GM19372 (cell line): ENCODE measurements at regions not wholly inside any gene's neighbourhood (a gene's known extent, or its start where the extent isn't known, plus 50 kb on each side); places are given as distances from the start of the nearest gene placed in this dataset.
"Not testable (repeated sequence)": the region's sequence is repeated elsewhere in the genome, so short reads cannot be mapped to it uniquely, and the experiment has no call there.

Experiments
- ATAC-seq: cut with Tn5 transposase; IDR thresholded peaks from one replicate; pipeline ENCODE4 v1.9.1; 2021; ENCODE audit warnings: mild to moderate bottlenecking, low read depth, moderate library complexity; ENCODE audit not compliant: unreplicated experiment

DNA sequence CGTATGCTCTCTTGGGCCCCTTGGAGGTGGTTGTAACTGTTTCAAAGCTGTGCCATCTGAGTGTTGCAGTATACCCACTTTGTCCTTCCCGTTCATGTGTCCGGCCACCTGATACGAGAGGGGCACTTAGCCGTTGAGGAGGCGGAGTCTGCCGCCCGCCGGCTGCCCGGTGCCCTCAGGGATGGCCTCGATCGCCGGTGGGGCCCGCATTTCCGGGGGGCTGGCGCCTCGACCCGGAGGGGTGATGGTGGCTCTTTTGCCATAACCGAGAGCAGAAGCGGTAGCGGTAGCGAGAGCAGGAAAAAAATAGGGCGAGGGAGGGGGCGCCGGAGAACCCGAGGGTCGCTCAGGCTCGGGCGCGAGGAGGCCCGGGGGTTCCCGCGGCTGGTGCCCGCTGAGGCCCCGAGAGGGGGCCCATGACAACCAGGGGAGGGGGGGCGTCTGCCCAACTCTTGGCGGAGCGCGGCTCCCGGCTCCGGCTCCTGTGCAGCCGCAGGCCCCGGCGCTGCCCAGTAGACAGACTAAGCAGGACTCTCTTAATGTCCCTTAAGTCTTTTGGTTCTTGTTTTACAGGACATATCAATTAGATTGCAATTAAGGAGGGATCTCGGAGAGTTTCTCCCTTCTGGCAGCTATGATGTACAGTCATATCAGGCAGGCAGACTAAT, 342.7 kb upstream of the SGCG start:
- no peak for ATAC-seq

DNA sequence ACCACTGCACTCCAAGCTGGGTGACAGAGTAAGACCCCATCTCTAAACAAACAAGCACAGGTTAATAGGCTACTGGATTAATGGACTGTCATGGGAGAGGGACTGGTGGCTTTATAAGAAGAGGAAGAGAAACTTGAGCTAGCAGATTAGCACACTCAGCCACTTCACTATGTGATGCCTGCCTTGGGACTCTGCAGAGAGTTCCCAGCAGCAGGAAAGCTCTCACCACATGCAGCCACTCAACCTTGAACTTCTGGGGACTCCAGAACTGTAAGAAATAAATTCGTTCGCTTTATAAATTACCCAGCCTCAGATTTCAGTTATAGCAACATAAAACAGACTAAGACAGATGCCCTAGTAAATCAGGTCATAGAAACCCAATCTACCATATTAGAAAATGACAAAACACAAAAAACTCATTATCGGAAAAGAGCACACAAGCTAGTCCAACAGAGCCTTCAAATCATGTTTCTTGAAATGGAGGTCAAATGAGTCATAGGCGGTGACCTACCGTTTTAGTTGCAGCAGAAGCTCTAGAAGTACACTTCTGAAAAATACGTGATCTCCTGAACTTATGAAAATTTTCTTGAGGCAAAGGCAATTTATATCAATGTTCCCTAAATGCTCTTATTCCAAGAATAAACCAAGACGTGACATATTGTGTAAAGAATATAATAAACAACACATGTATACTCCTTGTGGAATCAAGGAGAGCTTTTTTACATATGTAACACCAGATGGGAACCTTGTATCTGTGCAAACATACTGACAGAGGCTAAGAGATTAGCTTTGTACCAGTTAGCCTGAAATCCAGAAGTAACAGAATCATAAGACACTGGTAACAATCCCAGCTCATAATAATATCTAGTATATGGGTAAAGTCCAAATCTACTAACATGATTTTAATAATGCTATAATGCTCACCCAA, 340.9 kb upstream of the SGCG start:
- no peak for ATAC-seq

DNA sequence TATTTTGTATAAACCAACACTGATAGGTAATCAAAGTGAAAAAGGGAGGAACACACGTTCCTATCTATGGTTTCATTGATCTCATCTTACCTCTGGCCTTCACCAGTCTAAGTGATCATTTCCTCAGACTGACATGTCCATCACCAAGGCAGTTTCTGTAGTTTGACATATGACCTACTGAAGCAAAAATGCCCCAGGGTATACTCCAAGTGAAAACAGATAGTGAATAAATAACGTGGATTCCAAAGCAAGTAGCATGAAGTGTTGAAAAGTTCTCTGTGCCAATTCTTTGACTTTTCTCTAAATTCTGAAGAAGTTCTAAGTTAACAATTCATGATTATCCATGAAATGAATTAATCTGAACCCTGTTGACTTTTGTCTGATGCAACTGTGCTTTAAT, 334.2 kb upstream of the SGCG start:
- no peak for ATAC-seq

DNA sequence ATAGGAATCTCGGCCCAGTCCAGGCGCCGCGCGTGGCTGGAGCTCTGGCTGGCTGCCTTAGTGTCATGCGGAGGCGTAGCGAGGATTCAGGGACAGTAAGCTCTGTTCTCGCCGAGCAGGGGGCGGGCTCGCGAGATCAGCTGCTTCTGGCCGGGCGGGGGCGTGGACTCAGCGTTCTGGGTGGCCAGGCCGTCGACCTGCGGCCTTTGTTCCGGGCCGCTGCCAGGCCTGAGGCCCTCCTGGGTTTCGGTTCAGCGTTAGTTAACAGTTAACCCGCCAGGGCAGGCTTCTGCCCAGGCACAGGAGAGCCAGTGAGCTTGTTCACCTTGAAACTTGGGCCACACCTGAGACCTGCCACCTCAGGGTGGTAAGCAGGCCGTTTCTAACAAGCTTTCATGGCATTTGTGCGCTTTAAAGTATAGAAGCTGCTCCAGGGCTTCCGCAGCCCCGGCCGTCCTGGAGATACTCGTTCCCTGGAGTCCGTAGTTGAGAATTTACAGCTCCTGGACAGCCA, 332.2 kb upstream of the SGCG start:
- ATAC-seq = no peak

DNA sequence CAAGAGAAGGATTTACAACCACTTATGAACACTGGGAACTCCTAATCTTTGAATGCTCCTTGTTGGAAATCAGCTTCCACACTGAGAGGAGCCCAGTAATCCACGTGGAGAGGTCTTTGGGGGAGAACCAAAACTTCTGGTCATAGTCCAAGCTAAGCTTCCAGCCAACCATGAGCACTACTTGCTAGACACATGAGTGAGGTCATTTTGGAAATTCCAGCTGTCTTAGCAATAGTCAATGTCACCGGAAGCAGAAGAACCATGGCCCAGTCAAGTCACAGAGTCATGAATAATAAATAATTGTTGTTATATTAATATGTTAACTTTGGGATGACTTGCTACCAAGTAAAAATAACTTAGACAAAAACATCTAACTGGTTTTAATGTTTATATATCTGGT, 324.9 kb upstream of the SGCG start:
- no peak for ATAC-seq

DNA sequence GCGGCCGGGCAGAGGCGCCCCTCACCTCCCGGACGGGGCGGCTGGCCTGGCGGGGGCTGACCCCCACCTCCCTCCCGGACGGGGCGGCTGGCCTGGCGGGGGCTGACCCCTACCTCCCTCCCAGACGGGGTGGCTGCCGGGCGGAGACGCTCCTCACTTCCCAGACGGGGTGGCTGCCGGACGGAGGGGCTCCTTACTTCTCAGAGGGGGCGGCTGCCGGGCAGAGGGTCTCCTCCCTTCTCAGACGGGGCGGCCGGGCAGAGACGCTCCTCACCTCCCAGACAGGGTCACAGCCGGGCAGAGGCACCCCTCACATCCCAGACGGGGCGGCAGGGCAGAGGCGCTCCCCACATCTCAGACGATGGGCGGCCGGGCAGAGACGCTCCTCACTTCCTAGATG, 321.8 kb upstream of the SGCG start:
- ATAC-seq = not testable (repeated sequence)

DNA sequence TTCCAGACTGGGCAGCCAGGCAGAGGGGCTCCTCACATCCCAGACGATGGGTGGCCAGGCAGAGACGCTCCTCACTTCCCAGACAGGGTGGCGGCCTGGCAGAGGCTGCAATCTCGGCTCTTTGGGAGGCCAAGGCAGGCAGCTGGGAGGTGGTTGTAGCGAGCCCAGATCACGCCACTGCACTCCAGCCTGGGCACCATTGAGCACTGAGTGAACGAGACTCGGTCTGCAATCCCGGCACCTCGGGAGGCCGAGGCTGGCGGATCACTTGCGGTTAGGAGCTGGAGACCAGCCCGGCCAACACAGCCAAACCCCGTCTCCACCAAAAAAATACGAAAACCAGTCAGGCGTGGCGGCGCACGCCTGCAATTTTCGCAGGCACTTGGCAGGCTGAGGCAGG, 321.4 kb upstream of the SGCG start:
- ATAC-seq = not testable (repeated sequence)

DNA sequence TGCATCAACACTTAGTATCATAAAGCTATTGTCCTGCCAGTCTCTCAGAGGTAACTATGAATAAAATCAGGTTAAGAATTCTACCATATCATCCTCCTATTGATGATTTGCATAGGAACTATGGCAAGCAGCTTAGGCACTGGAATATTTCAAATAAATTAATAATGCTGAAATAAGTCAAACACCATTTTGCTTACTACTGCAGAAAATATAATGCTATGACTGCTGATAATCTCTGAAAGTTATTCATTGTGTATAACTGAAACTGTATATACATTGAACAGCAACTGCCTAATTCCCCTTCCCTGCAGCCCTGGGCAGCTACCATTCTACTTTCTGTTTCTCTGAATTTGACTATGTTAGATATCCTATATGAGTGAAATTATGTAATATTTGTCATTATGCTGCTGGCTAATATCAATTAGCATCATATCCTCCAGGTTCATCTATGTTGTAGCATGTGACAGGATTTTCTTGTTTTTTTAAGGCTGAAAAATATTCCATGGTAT, 318.8 kb upstream of the SGCG start:
- ATAC-seq = no peak

DNA sequence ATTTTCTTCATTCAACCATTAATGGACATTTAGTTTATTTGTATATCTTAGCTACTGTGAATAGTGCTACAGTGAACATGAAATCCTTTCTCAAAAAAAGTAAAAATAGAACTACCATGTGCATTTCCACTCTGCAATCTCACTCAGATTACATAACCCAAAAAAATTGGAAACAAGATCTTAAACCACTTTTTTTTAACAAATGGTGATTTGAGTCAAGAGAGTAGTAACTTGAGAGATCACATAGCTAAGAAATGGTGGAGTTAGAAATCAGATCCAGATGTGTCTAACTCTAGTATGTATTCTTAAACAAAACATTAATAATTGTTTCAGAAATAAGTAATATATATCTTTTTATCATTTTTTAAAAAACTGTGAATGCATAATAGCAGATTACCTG, 318.3 kb upstream of the SGCG start:
- no peak for ATAC-seq

DNA sequence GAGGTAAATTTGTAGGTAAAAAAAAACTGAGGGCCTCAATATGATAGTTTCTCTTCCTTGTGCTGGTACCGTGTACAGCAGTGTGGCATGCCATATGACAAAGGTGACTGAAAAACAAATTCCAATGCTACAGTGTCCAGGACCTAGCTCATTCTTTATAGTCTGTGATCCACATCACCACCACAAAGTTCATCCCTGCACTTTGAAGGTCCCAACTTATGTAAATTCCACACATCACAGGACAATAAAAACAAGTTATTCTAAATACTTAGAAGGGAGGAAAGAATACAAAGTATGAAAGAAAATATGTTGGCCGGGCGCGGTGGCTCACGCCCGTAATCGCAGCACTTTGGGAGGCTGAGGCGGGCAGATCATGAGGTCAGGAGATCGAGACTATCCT, 314.6 kb upstream of the SGCG start:
- no peak for ATAC-seq

DNA sequence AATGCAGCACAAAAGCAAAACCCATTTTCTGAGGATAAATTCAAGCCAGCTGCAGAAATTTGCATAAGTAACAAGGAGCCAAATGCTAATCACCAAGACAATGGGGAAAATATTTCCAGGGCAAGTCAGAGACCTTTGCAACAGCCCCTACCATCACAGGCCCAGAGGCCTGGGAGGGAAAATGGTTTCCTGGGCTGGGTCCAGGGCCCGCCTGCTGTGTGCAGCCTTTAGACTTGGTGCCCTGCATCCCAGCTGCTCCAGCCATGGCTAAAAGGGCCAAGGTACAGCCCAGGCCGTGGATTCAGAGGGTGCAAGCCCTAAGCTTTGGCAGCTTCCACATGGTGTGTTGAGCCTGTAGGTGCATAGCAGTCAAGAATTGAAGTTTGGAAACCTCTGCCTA, 309.5 kb upstream of the SGCG start:
- no peak for ATAC-seq

DNA sequence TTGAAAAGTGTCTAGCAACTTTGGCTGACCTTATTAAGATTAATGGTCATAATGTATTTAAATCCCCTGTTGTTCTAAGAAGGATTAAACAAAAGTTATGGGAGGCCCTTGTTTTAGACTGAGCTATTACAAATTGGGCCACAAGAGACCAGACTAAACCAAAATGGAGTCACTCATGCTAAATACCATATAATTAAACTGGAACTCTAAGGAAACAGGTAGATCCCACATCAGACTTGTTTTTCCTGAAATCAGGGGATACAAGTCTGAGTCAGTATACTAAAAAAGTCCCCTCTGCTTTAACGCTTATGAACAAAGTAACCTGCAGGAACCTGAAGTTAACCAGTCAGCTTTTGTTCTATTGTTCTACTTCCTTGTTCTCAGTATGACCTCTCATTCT, 305.9 kb upstream of the SGCG start:
- ATAC-seq = no peak

DNA sequence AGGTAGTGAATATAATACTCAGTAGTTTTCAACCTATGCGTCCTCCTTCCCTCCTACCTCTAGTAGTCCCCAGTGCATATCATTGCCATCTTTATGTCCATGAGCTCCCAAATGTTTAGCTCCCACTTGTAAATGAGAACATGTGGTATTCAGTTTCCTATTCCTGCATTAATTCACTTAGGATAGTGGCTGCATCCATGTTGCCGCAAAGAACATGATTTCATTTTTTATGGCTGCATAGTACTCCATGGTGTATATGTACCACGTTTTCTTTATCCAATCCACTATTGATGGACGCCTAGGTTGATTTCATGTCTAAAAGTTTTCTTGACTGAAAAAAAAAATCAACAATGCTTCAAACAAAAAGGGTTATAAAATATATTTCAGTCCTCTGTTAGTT, 303.4 kb upstream of the SGCG start:
- ATAC-seq = no peak

DNA sequence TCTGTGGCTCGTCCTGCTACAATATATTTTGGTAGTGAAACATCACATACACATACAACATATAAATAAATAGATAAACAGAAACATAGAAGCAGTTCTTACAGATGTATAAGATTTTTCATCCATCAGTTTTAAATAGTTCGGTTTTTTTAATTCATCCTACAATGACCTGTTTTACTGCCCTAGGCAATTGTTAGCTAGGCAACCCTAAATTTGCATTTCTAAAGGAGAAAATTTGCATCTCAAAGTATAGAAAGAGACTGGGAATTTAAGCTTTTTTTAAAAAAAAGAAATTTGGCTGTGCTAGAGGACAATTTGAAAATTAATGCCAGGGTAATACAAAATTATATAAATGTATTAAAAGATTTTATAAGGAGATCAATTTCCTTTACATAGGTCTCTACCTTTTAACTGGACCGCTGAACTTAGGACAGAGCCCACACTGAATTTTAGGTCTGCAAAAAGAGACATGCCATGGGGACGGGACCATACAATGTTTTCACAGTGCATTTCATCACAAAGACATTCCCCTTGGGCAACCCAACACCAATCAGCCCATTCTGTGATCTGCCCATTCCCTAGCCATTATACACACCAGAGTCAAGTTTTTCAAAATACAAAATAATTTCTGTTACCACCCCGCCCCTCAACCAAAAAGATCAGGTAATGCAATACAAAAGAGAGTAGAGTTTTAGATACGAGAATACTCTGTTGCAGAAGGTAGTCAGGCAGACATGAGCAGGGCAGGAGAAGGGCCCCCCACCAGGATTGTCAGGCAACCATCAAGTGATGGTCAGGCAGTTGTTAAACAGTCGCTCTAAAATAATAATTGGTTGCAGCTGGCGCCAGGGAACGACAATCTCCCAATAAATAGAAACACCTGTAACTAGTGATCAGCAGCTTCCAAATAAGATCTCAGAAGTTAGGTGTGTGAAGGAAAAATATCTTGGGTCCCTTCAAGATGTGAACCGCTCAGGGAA, 299.7 kb upstream of the SGCG start:
- ATAC-seq = no peak

DNA sequence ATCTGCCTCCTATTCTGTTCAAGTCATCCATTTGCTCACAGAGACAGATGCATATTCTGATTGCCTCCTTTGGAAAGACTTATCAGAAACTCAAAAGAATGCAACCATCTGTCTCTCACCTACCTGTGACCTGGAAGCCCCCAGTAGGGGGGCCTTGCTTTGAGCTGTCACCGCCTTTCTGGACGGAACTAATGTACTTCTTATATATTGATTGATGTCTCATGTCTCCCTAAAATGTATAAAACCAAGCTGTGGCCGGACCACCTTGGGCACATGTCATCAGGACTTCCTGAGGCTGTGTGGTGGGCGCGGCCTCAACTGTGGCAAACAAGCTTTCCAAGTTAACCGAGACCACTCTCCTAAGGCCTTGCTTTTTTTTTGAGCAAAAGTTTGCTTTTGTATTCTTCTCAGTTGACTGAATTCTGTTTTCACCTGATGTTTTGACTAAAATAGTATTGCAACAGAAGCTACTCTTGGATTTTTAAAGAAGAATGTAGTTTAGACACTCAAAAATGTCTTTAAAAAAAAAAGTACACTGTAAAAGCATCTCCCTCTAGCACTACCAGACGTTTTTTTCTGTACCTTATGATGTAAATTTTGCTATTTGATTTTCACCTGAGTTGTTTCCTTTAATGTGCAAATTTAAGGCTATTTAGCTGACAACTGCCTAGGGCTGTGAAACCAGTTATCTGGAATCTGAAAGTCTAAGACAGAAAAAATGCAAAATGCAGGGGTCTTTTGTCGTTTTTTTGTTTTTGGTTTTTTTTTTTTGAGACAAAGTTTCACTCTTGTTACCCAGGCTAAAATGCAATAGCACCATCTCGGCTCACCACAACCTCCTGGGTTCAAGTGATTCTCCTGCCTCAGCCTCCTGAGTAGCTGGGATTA, 298.8 kb upstream of the SGCG start:
- ATAC-seq = not testable (repeated sequence)

DNA sequence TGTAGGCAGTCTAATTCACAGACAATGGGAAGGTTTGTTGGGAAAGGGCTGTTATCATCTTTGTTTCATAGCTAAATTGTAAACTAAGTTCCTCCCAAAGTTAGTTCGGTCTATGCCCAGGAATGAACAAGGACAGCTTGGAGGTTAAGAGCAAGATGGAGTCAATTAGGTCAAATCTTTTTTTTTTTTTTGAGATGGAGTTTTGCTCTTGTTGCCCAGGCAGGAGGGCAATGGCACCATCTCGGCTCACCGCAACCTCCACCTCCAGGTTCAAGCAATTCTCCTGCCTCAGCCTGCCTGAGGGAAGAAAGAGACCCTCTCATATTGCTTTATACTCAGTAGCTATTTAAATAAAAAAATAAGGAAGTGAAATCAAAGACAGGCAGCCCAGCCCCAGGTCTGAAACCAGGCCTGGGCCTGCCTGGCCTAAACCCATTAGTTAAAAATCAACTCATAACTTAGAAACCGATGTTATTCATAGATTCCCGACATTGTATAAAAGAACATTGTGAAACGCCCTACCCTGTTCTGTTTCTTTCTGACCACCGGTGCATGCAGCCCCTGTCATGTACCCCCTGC, 297.4 kb upstream of the SGCG start:
- peak; percentile 76 for ATAC-seq

DNA sequence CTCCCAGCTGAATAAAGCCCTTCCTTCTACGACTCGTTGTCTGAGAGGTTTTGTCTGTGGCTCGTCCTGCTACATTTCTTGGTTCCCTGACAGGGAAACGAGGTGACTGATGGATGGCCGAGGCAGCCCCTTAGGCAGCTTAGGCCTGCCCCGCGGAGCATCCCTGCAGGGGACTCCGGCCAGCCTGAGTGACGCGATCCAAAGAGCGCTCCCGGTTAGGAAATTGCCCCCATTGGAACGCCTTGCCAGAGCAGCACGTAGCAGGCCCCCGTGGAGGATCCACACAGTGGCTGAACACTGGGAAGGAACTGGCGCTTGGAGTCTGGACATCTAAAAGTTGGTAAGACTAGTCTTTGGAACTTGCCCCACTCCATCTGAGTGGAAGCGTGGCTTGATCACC, 296.8 kb upstream of the SGCG start:
- no peak for ATAC-seq

DNA sequence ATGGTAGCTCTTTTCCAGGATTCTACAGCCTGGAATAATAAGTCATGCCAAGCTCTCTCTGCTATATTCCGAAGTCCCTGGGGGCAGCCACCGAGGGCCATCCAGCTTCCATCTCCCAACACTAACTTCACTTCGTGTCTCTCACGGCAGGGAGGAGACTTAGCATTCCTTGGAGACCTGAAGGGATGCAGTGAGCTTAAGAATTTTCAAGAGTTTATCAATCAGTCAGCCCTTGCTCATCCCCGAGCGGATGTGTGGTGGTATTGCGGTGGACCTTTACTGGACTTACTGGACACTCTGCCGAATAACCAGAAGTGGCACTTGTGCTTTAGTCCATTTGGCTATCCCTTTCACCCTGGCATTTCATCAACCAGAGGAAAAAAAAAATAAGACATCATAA, 294.7 kb upstream of the SGCG start:
- not testable (repeated sequence) for ATAC-seq

DNA sequence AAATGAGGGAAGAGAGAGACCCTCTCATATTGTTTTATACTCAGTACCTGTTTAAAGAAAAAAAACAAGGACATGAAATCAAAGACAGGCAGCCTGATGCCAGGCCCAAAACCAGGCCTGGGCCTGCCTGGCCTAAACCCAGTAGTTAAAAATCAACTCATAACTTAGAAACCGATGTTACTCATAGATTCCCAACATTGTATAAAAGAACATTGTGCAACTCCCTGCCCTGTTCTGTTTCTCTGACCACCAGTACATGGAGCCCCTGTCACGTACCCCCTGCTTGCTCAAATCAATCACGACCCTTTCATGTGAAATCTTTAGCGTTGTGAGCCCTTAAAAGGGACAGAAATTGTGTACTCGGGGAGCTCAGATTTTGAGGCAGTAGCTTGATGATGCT, 291.4 kb upstream of the SGCG start:
- not testable (repeated sequence) for ATAC-seq
